Kidney epithelial cell (primary cell): ENCODE measurements at regions not wholly inside any gene's neighbourhood (a gene's known extent, or its start where the extent isn't known, plus 50 kb on each side); places are given as distances from the start of the nearest gene placed in this dataset.

Source experiments
- DNase-seq: peaks from one replicate; pipeline ENCODE4 v3.0.0-alpha.2; 2010; ENCODE audit warnings: low read depth
- H3K27me3 ChIP-seq: 2 replicates; pipeline ENCODE4 v1.6.0; 2011; ENCODE audit warnings: low read length; ENCODE audit not compliant: control insufficient read depth, insufficient read depth
- H3K36me3 ChIP-seq: 2 replicates; pipeline ENCODE4 v1.5.1; 2011; ENCODE audit warnings: low read length; ENCODE audit not compliant: control insufficient read depth, insufficient read depth
- H3K4me3 ChIP-seq: 2 replicates; pipeline ENCODE4 v1.5.1; 2011; ENCODE audit warnings: low read depth, mild to moderate bottlenecking, control low read depth, low read length
- TF ChIP-seq, protein P1 (sequence below): IDR thresholded peaks from 2 replicates; pipeline ENCODE4 v1.5.1; 2011; ENCODE audit warnings: mild to moderate bottlenecking, moderate library complexity, low read length, control low read depth, inconsistent platforms; ENCODE audit not compliant: insufficient read depth, poor library complexity, severe bottlenecking

GRCh38 chr6:120137492-120137891, 787.9 kb upstream of the MAN1A1 start:
- no peak overlapping the region for H3K4me3 ChIP-seq
- TF ChIP-seq, protein P1, sequence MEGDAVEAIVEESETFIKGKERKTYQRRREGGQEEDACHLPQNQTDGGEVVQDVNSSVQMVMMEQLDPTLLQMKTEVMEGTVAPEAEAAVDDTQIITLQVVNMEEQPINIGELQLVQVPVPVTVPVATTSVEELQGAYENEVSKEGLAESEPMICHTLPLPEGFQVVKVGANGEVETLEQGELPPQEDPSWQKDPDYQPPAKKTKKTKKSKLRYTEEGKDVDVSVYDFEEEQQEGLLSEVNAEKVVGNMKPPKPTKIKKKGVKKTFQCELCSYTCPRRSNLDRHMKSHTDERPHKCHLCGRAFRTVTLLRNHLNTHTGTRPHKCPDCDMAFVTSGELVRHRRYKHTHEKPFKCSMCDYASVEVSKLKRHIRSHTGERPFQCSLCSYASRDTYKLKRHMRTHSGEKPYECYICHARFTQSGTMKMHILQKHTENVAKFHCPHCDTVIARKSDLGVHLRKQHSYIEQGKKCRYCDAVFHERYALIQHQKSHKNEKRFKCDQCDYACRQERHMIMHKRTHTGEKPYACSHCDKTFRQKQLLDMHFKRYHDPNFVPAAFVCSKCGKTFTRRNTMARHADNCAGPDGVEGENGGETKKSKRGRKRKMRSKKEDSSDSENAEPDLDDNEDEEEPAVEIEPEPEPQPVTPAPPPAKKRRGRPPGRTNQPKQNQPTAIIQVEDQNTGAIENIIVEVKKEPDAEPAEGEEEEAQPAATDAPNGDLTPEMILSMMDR: no peak
- no peaks in the 10 kb centered on the region for H3K27me3 ChIP-seq
- DNase-seq: no peak
- H3K36me3 ChIP-seq: no peaks in the 10 kb centered on the region

DNA sequence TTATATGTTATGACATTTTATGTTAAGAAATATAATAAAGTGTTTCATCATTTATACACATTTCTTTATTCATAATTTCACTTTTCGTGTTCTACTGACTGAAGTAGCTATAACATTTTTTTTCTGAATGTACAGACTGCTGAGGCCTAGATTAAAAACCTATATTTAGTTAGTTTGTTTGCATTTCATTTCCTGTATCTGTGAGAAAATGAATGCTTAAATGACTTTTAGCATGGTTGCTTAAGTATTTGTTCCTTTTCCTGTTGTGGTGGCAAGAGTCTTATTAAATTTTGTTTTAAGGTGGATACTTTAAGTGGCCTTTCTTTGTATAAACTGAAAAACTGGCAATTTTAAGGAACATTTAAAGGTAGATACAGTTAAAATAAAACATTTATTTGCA, 779.7 kb upstream of the MAN1A1 start:
- H3K27me3 ChIP-seq: no peaks in the 10 kb centered on the region
- TF ChIP-seq, protein P1: no peak
- H3K36me3 ChIP-seq: no peaks in the 10 kb centered on the region
- H3K4me3 ChIP-seq: no peak overlapping the region
- DNase-seq: no peak

GRCh38 chr6:120122401-120122800, 772.8 kb upstream of the MAN1A1 start:
- no peaks in the 10 kb centered on the region for H3K36me3 ChIP-seq
- no peak overlapping the region for H3K4me3 ChIP-seq
- DNase-seq: no peak
- TF ChIP-seq, protein P1: no peak
- no peaks in the 10 kb centered on the region for H3K27me3 ChIP-seq

DNA sequence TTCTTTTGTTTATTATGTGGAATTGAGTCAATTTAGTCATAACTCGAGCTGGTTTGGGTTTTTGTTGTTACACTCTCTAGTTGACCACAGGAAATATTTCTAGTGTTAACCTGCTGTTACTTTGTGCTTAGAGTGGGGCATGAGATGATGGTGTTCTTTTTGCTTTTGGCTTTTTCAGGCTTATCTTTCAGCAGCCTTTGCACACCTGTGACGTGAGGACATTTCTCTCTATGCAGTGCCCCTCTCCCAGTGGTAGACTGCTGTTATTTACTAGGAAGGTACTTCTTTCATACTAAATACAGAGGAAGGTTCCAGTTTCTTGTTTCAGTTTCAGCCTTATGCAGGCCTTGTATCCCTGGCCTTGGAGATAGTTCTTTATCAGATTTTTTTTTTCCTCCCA, 766.8 kb upstream of the MAN1A1 start:
- Histone ChIP-seq H3K4me3 (no peak overlapping the region), H3K36me3 (no peaks in the 10 kb centered on the region), H3K27me3 (no peaks in the 10 kb centered on the region)
- no peak for DNase-seq
- TF ChIP-seq, protein P1: no peak

DNA sequence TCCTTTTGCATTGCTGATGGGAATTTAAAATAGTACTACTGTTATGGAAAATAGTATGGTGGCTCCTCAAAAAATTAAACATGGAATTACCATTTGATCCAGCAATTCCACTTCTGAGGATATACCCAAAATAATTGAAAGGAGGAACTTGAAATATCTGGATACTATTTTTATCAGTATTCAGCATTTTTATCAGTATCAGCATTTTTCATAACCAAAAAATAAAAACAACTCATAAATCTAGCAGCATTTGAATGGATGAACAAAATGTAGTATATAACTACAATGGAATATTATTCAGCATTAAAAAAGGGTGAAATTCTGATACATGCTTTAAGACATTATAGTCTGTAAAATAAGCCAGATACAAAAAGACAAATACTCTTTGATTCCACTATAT, 763.4 kb upstream of the MAN1A1 start:
- Histone ChIP-seq H3K27me3 (no peaks in the 10 kb centered on the region), H3K4me3 (no peak overlapping the region), H3K36me3 (no peaks in the 10 kb centered on the region)
- DNase-seq: no peak
- TF ChIP-seq, protein P1: no peak

DNA sequence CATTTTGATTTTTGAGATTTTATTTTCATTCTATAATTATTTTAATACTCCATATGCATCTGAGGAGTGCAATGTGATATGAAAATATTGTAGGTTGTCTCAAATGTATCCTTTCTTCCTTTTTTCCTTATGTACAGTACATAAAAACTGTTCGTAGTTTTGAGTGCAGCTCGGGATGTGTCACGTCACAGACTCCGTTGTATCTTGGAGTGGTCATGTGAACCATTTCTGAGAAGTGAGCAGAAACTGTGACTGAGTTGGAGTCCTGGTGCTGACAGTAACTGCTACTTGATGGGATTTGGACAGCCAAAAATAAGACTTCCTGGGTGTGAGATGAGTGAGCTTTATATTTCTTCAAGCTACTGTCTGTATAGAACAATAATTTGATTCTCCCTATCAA, 761.4 kb upstream of the MAN1A1 start:
- H3K4me3 ChIP-seq: no peak overlapping the region
- DNase-seq: no peak
- no peaks in the 10 kb centered on the region for H3K36me3 ChIP-seq
- TF ChIP-seq, protein P1: no peak
- H3K27me3 ChIP-seq: no peaks in the 10 kb centered on the region
